ENCODE measurements at regions not wholly inside any gene's neighbourhood (a gene's known extent, or its start where the extent isn't known, plus 50 kb on each side); places are given as distances from the start of the nearest gene placed in this dataset.

GRCh38 chr4:3683744-3684421, 82.3 kb upstream of the ADRA2C start:
- Histone ChIP-seq H3K4me1 (ENCODE audit: insufficient read depth, low read length) (no peaks in the 10 kb centered on the region), H2AFZ (ENCODE audit: low read length) (no peak overlapping the region), H3K9me3 (ENCODE audit: low read length) (no peaks in the 10 kb centered on the region), H3K4me3 (replicated peaks in 1 of 3; ENCODE audit: insufficient read depth in 1 of 3, low read depth in 2 of 3, low read length in 3 of 3) (no peak overlapping the region), H3K9ac (ENCODE audit: insufficient read depth, low read depth, low read length) (no peak overlapping the region), H3K79me2 (ENCODE audit: insufficient read depth, low read length) (no peaks in the 10 kb centered on the region), H3K4me2 (ENCODE audit: low read depth, low read length) (no peak overlapping the region), H3K27me3 (ENCODE audit: control insufficient read depth in 1 of 2, insufficient read depth in 2 of 2, low read length in 2 of 2) (peaks cover 9 to 52% of the 10 kb centered on the region in 2 experiments), H4K20me1 (ENCODE audit: insufficient read depth, low read length) (no peaks in the 10 kb centered on the region), H3K27ac (ENCODE audit: extremely low read length, insufficient read depth, low read length) (no peak overlapping the region), H3K36me3 (replicated peaks in 1 of 2; ENCODE audit: control insufficient read depth in 1 of 2, insufficient read depth in 2 of 2, low read length in 2 of 2) (no peaks in the 10 kb centered on the region)
- CTCF ChIA-PET (ENCODE audit: low intra/inter-chr PET ratio, low total read pairs), result no interaction called here
- WGBS (ENCODE audit: low lambda C conversion rate), result 40% methylated on average over 20 of the region's 30 CpGs
- intact Hi-C loops (cut with micrococcal nuclease; ENCODE audit: unreplicated experiment) (no loop called here), in situ Hi-C loops (cut with HindIII; ENCODE audit: extremely low pct_ligation_motif_present, low pct_unique_long_range_greater_than_20kb) (no loop called here)
- POLR2A ChIA-PET, result no interaction called here
- TF ChIP-seq, protein P1, sequence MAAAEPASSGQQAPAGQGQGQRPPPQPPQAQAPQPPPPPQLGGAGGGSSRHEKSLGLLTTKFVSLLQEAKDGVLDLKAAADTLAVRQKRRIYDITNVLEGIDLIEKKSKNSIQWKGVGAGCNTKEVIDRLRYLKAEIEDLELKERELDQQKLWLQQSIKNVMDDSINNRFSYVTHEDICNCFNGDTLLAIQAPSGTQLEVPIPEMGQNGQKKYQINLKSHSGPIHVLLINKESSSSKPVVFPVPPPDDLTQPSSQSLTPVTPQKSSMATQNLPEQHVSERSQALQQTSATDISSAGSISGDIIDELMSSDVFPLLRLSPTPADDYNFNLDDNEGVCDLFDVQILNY (CRISPR knock-in tag; conservative IDR thresholded peaks at IDR 0.05), result no peak
- TF ChIP-seq ZNF350 (CRISPR knock-in tag; IDR thresholded peaks at IDR 0.05; ENCODE audit: borderline replicate concordance, low read depth), result no peak
- TF ChIP-seq SSRP1 (CRISPR knock-in tag; IDR thresholded peaks at IDR 0.05), result no peak
- no peak for TF ChIP-seq ZNF782 (CRISPR knock-in tag; IDR thresholded peaks at IDR 0.05; ENCODE audit: borderline replicate concordance)
- BruUV-seq (replicated peaks), result no TSS peak
- ATAC-seq, result no peak
- FAIRE-seq, result no peak
- DNase-seq (ENCODE audit: low spot score), result no peak

DNA sequence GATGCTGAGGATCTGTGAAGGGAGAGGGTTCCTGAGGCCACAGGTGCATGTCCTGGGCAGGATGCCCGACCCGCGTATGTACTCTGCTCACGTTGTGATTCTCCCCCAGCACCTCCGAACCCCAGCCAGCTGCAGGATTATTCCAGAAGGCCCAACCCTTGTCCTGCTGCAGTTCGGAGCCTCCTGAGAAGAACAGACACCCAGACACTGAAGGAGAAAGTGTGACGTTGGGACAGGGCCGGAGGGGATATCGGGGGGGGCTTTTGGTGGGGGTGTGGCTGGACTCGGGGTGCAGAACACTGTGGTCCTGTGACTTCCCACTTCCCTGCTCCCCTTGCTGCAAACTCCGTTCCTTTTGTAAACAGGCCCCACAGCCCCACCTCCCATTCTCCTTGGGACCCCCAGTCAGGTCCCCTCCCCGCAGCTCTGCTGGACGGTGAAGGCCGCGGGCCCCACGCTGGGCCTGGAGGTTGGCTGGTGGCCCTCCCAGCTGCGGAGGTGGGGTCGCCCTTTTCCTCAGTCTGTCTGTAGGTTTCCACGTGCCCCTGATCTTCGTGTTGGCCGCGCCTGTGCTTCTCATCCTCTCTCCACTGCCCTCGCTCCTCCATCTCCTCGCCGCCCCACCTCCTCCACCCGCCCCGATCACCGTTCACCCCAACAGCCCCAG, 83.0 kb upstream of the ADRA2C start:
- intact Hi-C loops (cut with micrococcal nuclease; ENCODE audit: unreplicated experiment), result no loop called here
- WGBS (ENCODE audit: low lambda C conversion rate), result 42% methylated on average over 28 of the region's 28 CpGs
- in situ Hi-C loops (cut with HindIII; ENCODE audit: extremely low pct_ligation_motif_present, low pct_unique_long_range_greater_than_20kb), result no loop called here
- Histone ChIP-seq H3K79me2 (ENCODE audit: insufficient read depth, low read length) (no peaks in the 10 kb centered on the region), H3K36me3 (replicated peaks in 1 of 2; ENCODE audit: control insufficient read depth in 1 of 2, insufficient read depth in 2 of 2, low read length in 2 of 2) (no peaks in the 10 kb centered on the region), H3K9me3 (ENCODE audit: low read length) (no peaks in the 10 kb centered on the region), H4K20me1 (ENCODE audit: insufficient read depth, low read length) (no peaks in the 10 kb centered on the region), H3K27me3 (ENCODE audit: control insufficient read depth in 1 of 2, insufficient read depth in 2 of 2, low read length in 2 of 2) (peaks cover 11 to 49% of the 10 kb centered on the region in 2 experiments), H3K4me1 (ENCODE audit: insufficient read depth, low read length) (no peaks in the 10 kb centered on the region), H2AFZ (ENCODE audit: low read length) (no peak overlapping the region), H3K27ac (ENCODE audit: extremely low read length, insufficient read depth, low read length) (no peak overlapping the region), H3K4me2 (ENCODE audit: low read depth, low read length) (no peak overlapping the region), H3K4me3 (replicated peaks in 1 of 3; ENCODE audit: insufficient read depth in 1 of 3, low read depth in 2 of 3, low read length in 3 of 3) (no peak overlapping the region), H3K9ac (ENCODE audit: insufficient read depth, low read depth, low read length) (no peak overlapping the region)
- ChIA-PET POLR2A (no interaction called here), CTCF (ENCODE audit: low intra/inter-chr PET ratio, low total read pairs) (no interaction called here)
- no peak for ATAC-seq
- no TSS peak for BruUV-seq (replicated peaks)
- no peak for FAIRE-seq
- no peak for DNase-seq (ENCODE audit: low spot score)
- no peak for TF ChIP-seq ZNF33B (CRISPR knock-in tag; IDR thresholded peaks at IDR 0.05)
- TF ChIP-seq ARNT2 (CRISPR knock-in tag; IDR thresholded peaks at IDR 0.05; ENCODE audit: low read depth), result no peak
- TF ChIP-seq SNAI1 (CRISPR knock-in tag; IDR thresholded peaks at IDR 0.05; ENCODE audit: borderline replicate concordance), result no peak
- no peak for TF ChIP-seq TCF12 (IDR thresholded peaks at IDR 0.05)
- no peak for TF ChIP-seq TCF12 (CRISPR knock-in tag; IDR thresholded peaks at IDR 0.05)
- TF ChIP-seq MYC (CRISPR knock-in tag; IDR thresholded peaks at IDR 0.05; ENCODE audit: borderline replicate concordance), result no peak
- no peak for TF ChIP-seq TBL1XR1 (IDR thresholded peaks at IDR 0.05; ENCODE audit: borderline replicate concordance, low read length, partially characterized antibody)
- no peak for TF ChIP-seq WIZ (CRISPR knock-in tag; IDR thresholded peaks at IDR 0.05)
- TF ChIP-seq ZNF619 (CRISPR knock-in tag; IDR thresholded peaks at IDR 0.05), result no peak
- TF ChIP-seq MED8 (CRISPR knock-in tag; IDR thresholded peaks at IDR 0.05; ENCODE audit: insufficient replicate concordance), result no peak
- no peak for TF ChIP-seq ZSCAN21 (CRISPR knock-in tag; IDR thresholded peaks at IDR 0.05; ENCODE audit: borderline replicate concordance)
- TF ChIP-seq, protein P2, sequence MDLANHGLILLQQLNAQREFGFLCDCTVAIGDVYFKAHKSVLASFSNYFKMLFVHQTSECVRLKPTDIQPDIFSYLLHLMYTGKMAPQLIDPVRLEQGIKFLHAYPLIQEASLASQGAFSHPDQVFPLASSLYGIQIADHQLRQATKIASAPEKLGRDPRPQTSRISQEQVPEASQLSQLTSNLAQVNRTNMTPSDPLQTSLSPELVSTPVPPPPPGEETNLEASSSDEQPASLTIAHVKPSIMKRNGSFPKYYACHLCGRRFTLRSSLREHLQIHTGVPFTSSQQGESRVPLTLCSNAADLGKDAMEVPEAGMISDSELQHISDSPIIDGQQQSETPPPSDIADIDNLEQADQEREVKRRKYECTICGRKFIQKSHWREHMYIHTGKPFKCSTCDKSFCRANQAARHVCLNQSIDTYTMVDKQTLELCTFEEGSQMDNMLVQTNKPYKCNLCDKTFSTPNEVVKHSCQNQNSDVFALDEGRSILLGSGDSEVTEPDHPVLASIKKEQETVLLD (CRISPR knock-in tag; IDR thresholded peaks at IDR 0.05; ENCODE audit: low read depth), result no peak
- TF ChIP-seq RFX3 (CRISPR knock-in tag; IDR thresholded peaks at IDR 0.05), result no peak
- TF ChIP-seq RARA (CRISPR knock-in tag; IDR thresholded peaks at IDR 0.05), result no peak
